ENCODE measurements at regions not wholly inside any gene's neighbourhood (a gene's known extent, or its start where the extent isn't known, plus 50 kb on each side); places are given as distances from the start of the nearest gene placed in this dataset.
A peak's percentile ranks its signal among the peaks of the same experiment; 100 is the strongest.

GRCh38 chr13:106987427-106987785 is 419.5 kb upstream of the ARGLU1 start:
- peak; percentile 74 for DNase-seq

- no peak for DNase-seq
Observed at GRCh38 chr13:106986687-106987426, 418.9 kb upstream of the ARGLU1 start.

- no peak for DNase-seq
Observed at GRCh38 chr13:106986033-106986484, 418.1 kb upstream of the ARGLU1 start.

GRCh38 chr13:106985481-106985880 is 417.5 kb upstream of the ARGLU1 start:
- DNase-seq, result no peak

GRCh38 chr13:106981051-106981450 is 413.1 kb upstream of the ARGLU1 start:
- DNase-seq, result peak; percentile 45

GRCh38 chr13:106967391-106967790 is 399.5 kb upstream of the ARGLU1 start:
- DNase-seq, result no peak

GRCh38 chr13:106963151-106963550 is 395.2 kb upstream of the ARGLU1 start:
- DNase-seq, result no peak

- no peak for DNase-seq
Observed at GRCh38 chr13:106961651-106962050, 393.7 kb upstream of the ARGLU1 start.

GRCh38 chr13:106961216-106961615 is 393.3 kb upstream of the ARGLU1 start:
- no peak for DNase-seq

- DNase-seq, result no peak
Observed at GRCh38 chr13:106958621-106959048, 390.7 kb upstream of the ARGLU1 start.

- DNase-seq, result no peak
Observed at GRCh38 chr13:106942563-106942962, 374.6 kb upstream of the ARGLU1 start.

- no peak for DNase-seq
Observed at GRCh38 chr13:106941779-106942178, 373.8 kb upstream of the ARGLU1 start.

- DNase-seq, result no peak
Observed at GRCh38 chr13:106927421-106927820, 359.5 kb upstream of the ARGLU1 start.

- no peak for DNase-seq
Observed at GRCh38 chr13:106922384-106922783, 354.4 kb upstream of the ARGLU1 start.

- peak; percentile 52 for DNase-seq
Observed at GRCh38 chr13:106919638-106920037, 351.7 kb upstream of the ARGLU1 start.

GRCh38 chr13:106919133-106919532 is 351.2 kb upstream of the ARGLU1 start:
- no peak for DNase-seq

- DNase-seq, result no peak
Observed at GRCh38 chr13:106918557-106918860, 350.6 kb upstream of the ARGLU1 start.

GRCh38 chr13:106917673-106918556 is 350.0 kb upstream of the ARGLU1 start:
- DNase-seq, result peak; percentile 91

- peak; percentile 57 for DNase-seq
Observed at GRCh38 chr13:106917024-106917571, 349.2 kb upstream of the ARGLU1 start.

- no peak for DNase-seq
Observed at GRCh38 chr13:106916329-106916976, 348.5 kb upstream of the ARGLU1 start.

GRCh38 chr13:106915146-106915545 is 347.2 kb upstream of the ARGLU1 start:
- DNase-seq, result no peak

- no peak for DNase-seq
Observed at GRCh38 chr13:106911627-106912026, 343.7 kb upstream of the ARGLU1 start.

GRCh38 chr13:106911020-106911419 is 343.1 kb upstream of the ARGLU1 start:
- no peak for DNase-seq

All from left hindlimb (tissue), 1 donor.